A673 (cell line): ENCODE measurements at regions not wholly inside any gene's neighbourhood (a gene's known extent, or its start where the extent isn't known, plus 50 kb on each side); places are given as distances from the start of the nearest gene placed in this dataset.

ENCODE experiments used
- BruUV-seq: library from RNA; stranded (reverse); fragments of 400-500 nt; replicated peaks from 2 replicates; lab custom pipeline; 2021; lab: Mats Ljungman, UMichigan
- CTCF ChIA-PET: fragments of 300-600 bp; sonication (Branson Sonifier 250); formaldehyde crosslinking; loops from one replicate; lab custom pipeline; 2022; ENCODE audit warnings: antibody characterized with exemption; lab: Charles Lee
- POLR2A ChIA-PET: fragments of 300-600 bp; sonication (Branson Sonifier 250); formaldehyde crosslinking; loops from one replicate; lab custom pipeline; 2022; ENCODE audit warnings: antibody characterized with exemption; ENCODE audit not compliant: low non-redundant PET; lab: Charles Lee
- DNase-seq: peaks from one replicate; pipeline ENCODE4 v3.0.0-alpha.2; 2015; ENCODE audit warnings: low spot score
- H3K27ac ChIP-seq: fragments of 200-600 bp; sonication (generic); 2 replicates; pipeline ENCODE4 v1.5.1; 2016; ENCODE audit warnings: mixed run types, low read depth, mild to moderate bottlenecking, mixed read lengths, antibody characterized with exemption, low read length; ENCODE audit not compliant: poor library complexity, severe bottlenecking
- H3K27me3 ChIP-seq: fragments of 200-600 bp; sonication (generic); replicated peaks from 2 replicates; pipeline ENCODE4 v1.6.1; 2017; ENCODE audit warnings: mixed run types, low read depth, mild to moderate bottlenecking, mixed read lengths, antibody characterized with exemption, low read length; ENCODE audit not compliant: insufficient read depth, poor library complexity
- H3K36me3 ChIP-seq: fragments of 200-600 bp; sonication (generic); 2 replicates; pipeline ENCODE4 v1.6.1; 2016; ENCODE audit warnings: mixed run types, mild to moderate bottlenecking, mixed read lengths, antibody characterized with exemption, low read length; ENCODE audit not compliant: insufficient read depth, poor library complexity, severe bottlenecking
- H3K4me1 ChIP-seq: fragments of 200-600 bp; sonication (generic); 2 replicates; pipeline ENCODE4 v1.6.1; 2017; ENCODE audit warnings: mixed run types, mild to moderate bottlenecking, mixed read lengths, antibody characterized with exemption, low read length; ENCODE audit not compliant: insufficient read depth, poor library complexity, severe bottlenecking
- H3K4me3 ChIP-seq: fragments of 200-600 bp; sonication (generic); 2 replicates; pipeline ENCODE4 v1.5.1; 2016; ENCODE audit warnings: low read depth, mixed run types, mild to moderate bottlenecking, mixed read lengths, low read length; ENCODE audit not compliant: poor library complexity, severe bottlenecking
- H3K9me3 ChIP-seq: fragments of 200-600 bp; sonication (generic); 2 replicates; pipeline ENCODE4 v1.6.1; 2016; ENCODE audit warnings: mixed run types, low read depth, mild to moderate bottlenecking, mixed read lengths, antibody characterized with exemption, low read length; ENCODE audit not compliant: poor library complexity, severe bottlenecking
- CTCF ChIP-seq: fragments of 300-800, 200-600 bp; sonication (generic); conservative IDR thresholded peaks from 2 replicates; pipeline ENCODE4 v1.5.1; 2017; ENCODE audit warnings: low read depth, mild to moderate bottlenecking, antibody characterized with exemption, low read length, moderate library complexity, mixed read lengths
- EZH2 ChIP-seq: fragments of 200-600 bp; sonication (generic); IDR thresholded peaks from 2 replicates; pipeline ENCODE4 v1.6.1; 2017; ENCODE audit warnings: borderline replicate concordance, low read depth, mild to moderate bottlenecking, mixed read lengths, antibody characterized with exemption, low read length; ENCODE audit not compliant: poor library complexity, severe bottlenecking
- intact Hi-C: fragments of 100-400 bp; cut with micrococcal nuclease; formaldehyde crosslinking; loops from one replicate; pipeline ENCODE4 v1.10.0; 2022; ENCODE audit not compliant: unreplicated experiment

- Histone ChIP-seq H3K27me3 (no peaks in the 10 kb centered on the region), H3K4me3 (peak overlapping the region; percentile 9), H3K27ac (peak overlapping the region; percentile 51), H3K36me3 (no peaks in the 10 kb centered on the region), H3K4me1 (no peaks in the 10 kb centered on the region), H3K9me3 (peaks cover 13% of the 10 kb centered on the region)
- TF ChIP-seq EZH2 (no peak), CTCF (no peak)
- ChIA-PET CTCF (no interaction called here), POLR2A (no interaction called here)
- no peak for DNase-seq
- intact Hi-C loops: no loop called here
- no TSS peak for BruUV-seq
Observed at GRCh38 chr5:117263231-117263630, 688.6 kb upstream of the SEMA6A start.

DNA sequence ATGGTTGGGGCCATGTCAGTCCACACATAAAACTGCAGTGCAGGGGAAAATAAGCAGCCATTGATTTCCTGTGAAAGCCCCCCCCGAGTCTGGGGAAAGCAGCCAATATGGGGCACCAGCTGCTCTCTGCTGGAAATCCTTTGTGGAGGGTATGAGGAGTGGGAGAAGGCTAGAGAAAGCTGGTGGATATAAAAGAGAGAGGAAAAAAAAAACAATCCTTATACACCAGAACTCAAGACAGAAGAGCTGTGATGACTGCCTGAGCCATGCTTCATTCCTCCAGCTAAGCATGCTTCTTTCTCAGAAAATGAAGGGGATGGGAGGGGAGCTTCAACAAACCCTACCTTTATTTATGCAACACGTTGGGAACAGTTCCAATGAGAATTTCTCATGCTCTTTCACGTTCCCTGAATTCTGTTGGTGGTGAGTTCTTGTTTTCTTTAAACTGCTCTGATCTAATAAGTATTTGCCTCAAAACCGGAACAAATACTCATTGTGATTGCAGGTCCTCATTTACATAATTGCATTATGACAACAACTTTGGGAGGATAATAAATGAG is 688.0 kb upstream of the SEMA6A start:
- Histone ChIP-seq H3K4me3 (peak overlapping the region; percentile 9), H3K9me3 (peaks cover 13% of the 10 kb centered on the region), H3K36me3 (no peaks in the 10 kb centered on the region), H3K27ac (peak overlapping the region; percentile 51), H3K27me3 (no peaks in the 10 kb centered on the region), H3K4me1 (no peaks in the 10 kb centered on the region)
- intact Hi-C loops: no loop called here
- POLR2A ChIA-PET: no interaction called here
- CTCF ChIA-PET: no interaction called here
- no peak for TF ChIP-seq CTCF
- TF ChIP-seq EZH2: no peak
- no TSS peak for BruUV-seq
- peak; percentile 33 for DNase-seq

- TF ChIP-seq CTCF: no peak
- TF ChIP-seq EZH2: no peak
- no TSS peak for BruUV-seq
- Histone ChIP-seq H3K27ac (peak overlapping the region; percentile 51), H3K36me3 (no peaks in the 10 kb centered on the region), H3K4me1 (no peaks in the 10 kb centered on the region), H3K27me3 (no peaks in the 10 kb centered on the region), H3K4me3 (no peak overlapping the region), H3K9me3 (peaks cover 13% of the 10 kb centered on the region)
- intact Hi-C loops: no loop called here
- CTCF ChIA-PET: no interaction called here
- POLR2A ChIA-PET: no interaction called here
- no peak for DNase-seq
Observed at GRCh38 chr5:117261948-117262571, 687.4 kb upstream of the SEMA6A start.
